ENCODE measurements at regions not wholly inside any gene's neighbourhood (a gene's known extent, or its start where the extent isn't known, plus 50 kb on each side); places are given as distances from the start of the nearest gene placed in this dataset.
"Not testable (repeated sequence)": the region's sequence is repeated elsewhere in the genome, so short reads cannot be mapped to it uniquely, and the experiment has no call there.

GRCh38 chr20:30496656-30497055 is 760.8 kb upstream of the DEFB115 start:
- TF ChIP-seq, protein P1, sequence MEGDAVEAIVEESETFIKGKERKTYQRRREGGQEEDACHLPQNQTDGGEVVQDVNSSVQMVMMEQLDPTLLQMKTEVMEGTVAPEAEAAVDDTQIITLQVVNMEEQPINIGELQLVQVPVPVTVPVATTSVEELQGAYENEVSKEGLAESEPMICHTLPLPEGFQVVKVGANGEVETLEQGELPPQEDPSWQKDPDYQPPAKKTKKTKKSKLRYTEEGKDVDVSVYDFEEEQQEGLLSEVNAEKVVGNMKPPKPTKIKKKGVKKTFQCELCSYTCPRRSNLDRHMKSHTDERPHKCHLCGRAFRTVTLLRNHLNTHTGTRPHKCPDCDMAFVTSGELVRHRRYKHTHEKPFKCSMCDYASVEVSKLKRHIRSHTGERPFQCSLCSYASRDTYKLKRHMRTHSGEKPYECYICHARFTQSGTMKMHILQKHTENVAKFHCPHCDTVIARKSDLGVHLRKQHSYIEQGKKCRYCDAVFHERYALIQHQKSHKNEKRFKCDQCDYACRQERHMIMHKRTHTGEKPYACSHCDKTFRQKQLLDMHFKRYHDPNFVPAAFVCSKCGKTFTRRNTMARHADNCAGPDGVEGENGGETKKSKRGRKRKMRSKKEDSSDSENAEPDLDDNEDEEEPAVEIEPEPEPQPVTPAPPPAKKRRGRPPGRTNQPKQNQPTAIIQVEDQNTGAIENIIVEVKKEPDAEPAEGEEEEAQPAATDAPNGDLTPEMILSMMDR (IDR thresholded peaks at IDR 0.05), result not testable (repeated sequence)
- not testable (repeated sequence) for TF ChIP-seq POLR2A, POLR2AphosphoS5 (IDR thresholded peaks at IDR 0.05)
